UCSD-AML1 (cell line): ENCODE measurements at regions not wholly inside any gene's neighbourhood (a gene's known extent, or its start where the extent isn't known, plus 50 kb on each side); places are given as distances from the start of the nearest gene placed in this dataset.

ENCODE experiments used
- DNase-seq: peaks from one replicate; lab custom pipeline; 2025; ENCODE audit not compliant: unreplicated experiment; lab: John Stamatoyannopoulos, UW

DNA sequence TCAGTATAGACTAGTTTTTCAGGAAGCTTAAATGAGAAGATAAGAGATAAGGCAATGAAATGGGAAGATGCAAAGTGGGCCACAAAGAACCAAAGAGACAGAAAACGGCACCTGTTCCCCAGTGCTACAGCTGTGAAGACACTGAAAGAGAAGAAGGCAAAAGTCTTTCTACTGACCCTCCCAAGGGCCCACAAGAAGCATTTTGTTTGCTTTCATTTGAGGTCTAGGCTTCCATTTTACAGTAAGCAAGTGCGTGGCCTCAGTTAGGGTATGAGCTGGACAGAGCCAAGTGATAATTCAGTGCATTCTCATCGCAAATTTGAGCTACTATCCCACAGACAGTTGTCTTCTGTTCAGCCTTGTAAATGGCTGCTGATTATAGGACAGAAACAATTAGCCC is 53.4 kb upstream of the STK17B start:
- no peak for DNase-seq

DNA sequence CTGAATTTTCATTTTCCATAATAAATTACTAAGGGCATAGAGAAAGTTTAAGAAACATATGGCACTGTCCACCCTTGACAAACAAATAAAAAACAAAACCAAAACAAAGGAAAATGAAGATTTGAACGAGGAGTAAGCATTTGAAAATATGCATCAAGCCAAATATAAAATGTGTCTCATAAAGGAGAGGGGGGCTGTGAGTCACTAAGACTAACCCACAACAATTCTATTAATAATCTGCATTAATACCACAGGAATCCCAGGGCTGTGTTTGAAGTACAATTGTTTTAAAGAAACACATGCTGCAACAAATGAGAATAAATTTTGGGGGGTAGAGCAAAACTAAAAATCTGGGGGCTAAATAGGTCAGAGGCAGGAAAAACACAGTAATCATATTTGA is 53.8 kb upstream of the STK17B start:
- no peak for DNase-seq

DNA sequence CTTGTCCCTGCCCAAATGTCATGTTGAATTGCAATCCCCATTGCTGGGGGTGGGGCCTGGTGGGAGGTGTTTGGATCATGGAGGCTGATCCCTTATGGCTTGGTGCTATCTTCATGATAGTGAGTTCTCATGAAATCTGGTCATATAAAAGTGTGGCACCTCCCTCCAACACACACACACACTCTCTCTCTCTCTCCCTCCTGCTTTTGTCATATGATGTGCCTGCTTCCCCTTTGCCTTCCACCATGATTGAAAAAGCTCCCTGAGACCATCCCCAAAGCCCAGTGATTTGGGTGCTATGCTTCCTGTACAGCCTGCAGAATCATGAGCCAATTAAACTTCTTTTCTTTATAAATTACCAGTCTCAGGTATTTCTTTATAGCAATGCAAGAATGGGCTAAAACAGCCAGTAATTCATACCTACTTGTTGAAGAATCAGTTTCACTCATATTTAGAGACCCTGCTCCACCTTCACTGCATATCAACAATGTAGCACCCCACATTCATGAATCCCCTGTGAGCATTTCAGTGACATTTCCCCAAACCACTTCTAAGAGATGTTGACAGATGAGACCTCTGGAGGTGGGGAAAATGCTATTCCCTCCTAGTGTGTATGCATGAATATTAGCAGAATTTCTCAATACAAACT is 54.8 kb upstream of the STK17B start:
- DNase-seq = no peak

DNA sequence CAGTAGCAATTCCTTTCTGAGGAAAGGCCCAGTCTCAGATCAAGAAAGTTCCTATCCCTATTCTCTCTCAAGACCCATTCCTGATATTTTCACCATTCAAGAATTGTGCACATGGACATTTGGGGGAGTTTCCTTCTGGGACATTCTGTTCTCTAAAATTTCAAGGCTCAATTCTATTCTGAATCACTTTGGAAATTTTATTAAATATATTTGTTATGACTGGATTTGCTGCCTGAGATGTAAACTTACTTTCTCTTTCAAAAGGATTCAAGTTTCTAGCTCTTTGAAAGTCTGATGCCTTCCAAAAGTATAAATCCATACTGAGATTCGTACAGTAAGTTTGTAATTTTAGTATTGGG is 55.3 kb upstream of the STK17B start:
- DNase-seq = no peak

DNA sequence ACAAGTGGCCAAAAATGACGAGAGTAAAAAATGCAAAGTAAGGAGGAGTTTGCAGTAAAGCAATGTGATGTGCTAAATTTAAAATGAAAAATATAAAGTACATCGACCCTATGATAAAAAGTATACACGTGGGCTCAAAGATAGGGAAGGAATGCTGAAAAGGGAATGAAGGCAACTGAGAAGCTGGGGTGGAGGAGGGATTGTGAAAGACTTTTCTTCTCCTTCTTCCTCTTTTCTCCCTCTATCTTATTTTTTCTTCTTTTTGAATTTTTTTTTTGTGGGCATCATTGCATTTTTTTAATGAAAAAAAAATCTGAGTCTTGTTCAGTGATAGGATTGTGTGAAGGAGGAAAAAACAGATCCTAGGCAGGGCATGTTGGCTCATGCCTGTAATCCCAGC is 57.6 kb upstream of the STK17B start:
- no peak for DNase-seq

DNA sequence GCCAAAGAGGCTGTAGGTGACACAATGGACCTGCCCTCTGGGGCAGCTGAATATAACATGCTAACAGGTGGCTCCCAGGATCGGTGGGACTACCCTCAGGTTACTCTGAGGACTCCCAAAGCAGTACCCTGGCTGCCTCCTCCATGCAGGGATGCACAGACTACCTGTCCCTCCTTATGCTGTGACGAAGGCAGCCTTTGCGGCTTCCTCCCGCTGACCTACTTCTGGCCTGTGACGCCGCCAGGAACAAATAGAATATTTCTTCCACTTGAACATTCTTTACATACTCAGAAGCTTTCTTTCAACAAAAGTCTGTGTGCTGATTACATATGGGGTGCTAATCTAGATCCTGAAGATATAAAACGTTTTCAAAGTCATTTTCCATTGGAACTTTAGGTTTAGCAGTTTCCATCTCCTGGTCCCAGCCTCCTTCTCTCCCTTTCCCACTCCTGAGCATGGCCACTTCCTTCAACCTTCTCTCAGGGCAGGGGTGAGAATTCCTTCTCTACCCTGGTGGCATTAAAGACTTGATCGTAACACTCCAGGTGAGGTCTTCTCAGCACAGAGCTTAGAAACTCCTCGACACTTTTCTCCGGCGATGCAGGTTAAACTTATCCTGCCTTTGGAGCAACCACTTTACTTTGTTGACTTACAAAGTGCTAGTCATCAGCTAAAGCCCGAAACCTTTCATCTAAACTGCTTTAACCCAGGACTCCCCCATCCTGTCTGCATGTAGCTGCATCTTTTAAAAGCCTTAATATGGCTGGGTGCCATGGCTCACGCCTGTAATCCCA is 58.9 kb upstream of the STK17B start:
- no peak for DNase-seq

DNA sequence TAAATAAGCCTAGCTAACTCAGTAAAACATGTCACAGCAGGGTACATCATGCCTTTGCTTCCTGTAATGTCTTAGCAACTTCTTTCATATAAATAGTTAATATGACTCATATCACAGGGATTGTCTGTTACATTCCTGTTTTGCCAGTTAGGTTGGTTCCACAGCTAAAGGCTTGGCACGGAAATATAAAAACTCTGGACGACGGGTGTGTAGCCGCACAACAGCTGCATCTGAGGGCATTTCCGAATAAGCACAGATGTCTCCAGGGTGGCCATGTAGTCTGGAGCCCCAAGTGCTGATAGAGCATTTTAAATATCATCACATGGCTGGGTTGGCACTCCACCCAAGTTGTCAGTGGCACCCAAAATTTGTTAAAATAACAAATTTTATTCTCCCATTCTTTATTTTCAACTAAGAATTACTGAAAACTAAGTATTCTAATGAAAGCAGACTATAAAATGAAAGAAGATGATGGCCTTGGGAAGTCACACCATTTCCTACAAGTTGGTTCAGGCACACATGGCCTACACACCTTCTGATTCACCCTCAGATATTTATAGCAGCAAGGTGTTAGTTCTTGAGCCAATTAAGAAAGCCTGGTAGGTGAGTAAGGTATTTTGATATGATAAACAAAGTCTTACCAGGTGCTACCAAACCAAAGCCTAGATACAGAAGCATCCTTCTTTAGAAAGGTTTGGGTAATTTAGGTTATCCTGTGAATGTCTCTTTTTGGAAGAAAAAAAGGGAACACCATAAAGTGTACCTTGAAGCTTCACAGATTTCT is 61.8 kb upstream of the STK17B start:
- no peak for DNase-seq

DNA sequence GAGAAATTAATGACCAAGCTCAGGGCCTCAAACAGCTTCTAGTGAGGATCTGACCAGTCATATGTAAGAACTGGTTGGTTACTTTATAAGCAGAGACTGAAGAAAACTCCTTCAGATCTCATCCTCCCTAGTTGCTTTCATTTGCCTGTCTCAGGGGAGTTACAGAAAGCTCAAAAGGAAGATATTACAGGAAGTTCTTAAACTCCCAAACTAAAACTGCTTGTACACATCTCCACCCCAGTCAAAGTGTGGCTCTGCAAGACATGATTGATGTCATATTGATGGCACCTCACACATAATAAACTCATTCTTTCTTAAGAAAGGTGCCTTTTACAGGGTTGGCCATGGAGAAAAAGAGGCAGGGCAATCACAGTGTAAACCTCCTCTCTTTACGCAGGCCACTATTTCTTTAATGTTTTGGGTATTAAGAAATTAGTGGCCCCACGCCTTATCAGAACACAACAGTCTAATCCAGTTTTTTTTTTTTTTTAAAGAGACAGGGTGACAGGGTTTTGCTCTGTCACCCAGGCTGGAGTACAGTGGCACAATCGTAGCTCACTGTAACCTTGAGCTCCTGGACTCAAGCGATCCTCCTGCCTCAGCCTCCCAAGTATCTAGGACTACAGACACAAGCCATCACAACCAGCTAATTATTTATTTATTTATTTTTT is 62.6 kb upstream of the STK17B start:
- no peak for DNase-seq

DNA sequence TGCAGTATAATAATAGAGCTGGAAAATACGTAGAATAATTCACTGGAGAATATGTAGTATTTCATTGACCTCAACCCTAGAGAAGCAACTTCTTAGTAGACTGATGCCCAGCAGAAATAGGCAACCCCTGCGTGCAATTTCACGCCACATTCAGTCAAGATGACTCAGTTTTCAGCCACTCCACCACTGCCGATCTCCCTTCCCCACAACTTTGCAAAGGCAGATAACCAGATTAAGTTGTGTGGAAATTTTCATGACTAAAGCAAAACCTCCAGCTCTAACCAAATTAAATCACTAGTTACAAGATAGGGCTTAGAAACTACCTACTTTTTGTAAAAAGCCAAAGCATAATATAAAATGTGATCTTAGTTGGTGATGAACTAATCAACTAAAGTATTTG is 63.3 kb upstream of the STK17B start:
- peak; percentile 19 for DNase-seq

DNA sequence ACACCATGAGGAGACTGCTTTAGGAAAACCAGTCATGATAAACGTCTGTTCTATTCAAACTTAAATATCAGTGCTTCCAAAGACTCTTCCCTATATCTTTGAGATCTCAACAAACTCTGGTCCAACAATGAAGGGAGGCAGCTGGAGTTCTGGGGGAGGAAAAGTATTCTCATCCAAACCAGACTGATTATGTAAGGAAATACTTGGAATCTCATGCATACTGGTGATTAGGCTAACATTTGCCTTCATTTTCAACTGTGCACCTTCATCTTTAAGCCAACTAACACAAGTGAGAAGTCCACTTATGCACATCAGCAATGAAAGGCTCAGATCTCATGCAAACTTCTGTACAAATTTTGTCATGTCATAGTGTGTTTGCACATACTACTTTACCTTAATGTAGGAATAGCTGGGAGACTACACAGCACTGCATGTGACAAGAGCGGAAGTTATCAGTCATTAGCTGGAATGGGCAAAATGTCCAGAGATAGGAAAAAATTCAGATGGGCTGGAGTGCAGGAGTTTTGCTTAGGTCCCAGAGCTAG is 67.5 kb upstream of the STK17B start:
- DNase-seq = no peak

DNA sequence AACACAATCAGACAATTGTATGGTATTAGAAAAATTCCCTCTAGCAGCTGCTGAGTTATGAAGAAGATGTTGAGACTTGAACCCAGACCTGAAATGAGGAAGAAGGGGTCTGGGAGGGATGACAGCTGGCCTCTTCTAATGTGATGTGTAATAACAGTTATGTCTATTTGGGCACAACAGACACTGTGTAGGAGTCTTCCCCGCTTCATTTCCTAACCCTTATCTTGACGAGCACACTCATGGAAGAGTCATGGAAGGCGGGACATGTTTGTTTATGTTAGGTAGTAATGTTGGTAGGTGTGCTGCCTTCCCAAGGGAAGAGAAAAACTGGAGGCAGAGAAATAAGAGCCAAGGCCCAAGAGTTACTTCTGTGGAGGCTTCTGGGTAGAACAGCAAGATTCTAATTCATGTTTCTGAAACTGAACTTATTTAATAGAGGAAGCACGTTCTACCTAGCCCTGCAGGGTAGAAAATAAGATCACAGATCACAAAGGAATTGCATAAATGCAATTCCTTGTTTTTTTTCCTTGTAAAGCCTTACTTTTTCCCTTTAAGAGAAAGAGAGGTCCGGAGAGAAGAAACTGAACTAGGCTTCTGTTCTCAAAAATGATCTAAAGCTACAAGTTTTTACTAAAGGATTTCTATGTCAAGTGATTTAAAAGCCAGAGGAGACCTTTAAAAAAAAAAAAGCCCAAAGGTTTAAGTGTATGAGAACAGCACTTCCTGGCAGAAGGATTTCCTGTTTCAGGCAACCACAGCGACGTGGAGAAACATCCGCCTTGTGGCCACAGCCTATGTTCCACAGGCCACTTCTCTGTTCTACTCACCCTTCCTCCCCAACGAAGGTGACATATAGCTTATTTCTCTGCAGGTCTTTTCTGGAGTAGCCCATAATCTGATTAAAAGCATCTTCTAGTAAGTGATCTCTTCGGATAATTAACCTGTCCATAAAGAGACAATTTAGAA is 68.5 kb upstream of the STK17B start:
- peak; percentile 82 for DNase-seq

DNA sequence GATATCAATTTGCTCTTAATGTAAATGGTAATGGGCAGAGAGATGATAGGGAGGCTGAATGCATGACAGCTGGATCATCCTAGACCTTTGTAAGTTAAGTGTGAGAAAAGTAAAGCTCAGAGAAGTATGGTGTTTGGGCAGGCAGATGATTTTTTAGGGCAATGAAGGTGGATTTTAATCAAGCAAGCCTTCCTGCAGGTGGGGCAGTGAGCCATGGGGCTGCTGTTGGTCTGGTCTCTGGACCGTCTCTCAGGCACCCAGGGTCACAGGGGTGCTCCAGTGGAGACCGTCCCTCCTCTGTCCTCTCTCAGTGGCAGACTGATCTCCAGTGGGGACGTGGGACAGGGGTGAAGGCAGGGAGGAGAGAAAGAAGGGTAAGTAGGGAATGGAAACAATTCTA is 69.8 kb upstream of the STK17B start:
- DNase-seq = no peak

DNA sequence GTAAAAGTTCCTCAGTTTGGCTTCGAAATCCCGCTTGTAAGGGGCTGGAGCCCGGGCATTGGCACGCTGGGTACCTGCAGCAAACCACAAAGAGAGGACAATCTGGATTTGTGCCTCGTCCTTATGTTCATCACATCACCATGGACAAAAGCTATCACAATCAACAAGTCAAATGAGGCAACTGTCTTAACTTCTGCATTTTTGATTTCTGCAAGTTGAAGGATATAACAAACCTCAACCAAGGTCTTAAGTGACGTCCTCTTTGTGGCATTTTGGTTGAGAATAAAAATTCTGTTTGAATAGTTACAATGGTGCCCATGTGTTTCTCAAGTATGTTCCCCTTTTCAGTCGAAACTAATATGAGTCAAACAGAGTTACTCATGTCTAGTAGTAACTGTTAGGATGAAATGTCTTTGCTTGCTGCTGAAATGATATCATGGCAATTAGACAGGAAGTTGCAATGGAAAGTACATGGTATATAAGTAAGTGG is 70.8 kb upstream of the STK17B start:
- peak; percentile 63 for DNase-seq

DNA sequence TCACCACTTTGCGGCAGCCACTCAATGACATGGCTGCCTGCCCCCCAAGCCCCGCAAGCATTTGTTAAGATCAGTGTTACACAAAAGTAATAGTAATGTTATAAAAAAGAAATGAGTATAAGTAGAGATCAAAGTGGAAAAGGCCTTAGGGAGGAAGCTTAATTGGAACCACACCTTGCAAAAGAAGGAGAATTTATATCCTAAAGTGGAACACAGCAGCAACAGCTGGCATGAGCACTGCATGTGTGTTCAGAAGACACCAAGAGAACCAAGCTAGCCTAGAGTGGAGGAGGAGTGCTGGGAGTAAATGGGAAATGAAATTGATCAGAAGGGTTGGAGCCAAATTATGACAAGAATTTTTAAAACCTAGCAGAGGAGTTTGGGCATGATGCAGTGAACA is 73.1 kb upstream of the STK17B start:
- DNase-seq = no peak

DNA sequence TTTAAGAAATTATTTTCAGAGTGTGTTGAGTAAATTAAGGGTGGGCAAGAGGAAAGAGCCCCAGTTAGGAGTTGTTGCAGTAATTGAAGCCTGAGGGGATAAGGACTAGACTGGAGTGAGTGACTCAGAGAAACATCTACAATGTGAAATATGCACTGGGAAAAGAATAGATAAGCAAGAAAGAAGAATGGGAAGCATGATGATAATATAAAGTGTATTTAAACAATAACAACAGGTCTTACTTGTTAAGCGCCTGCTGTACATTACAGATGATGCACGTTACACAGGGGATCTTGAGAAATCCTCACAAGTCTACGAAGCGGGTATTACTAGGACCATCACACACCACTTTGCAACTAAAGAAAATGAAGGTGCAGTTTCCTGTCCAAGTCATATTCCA is 73.6 kb upstream of the STK17B start:
- DNase-seq = no peak

DNA sequence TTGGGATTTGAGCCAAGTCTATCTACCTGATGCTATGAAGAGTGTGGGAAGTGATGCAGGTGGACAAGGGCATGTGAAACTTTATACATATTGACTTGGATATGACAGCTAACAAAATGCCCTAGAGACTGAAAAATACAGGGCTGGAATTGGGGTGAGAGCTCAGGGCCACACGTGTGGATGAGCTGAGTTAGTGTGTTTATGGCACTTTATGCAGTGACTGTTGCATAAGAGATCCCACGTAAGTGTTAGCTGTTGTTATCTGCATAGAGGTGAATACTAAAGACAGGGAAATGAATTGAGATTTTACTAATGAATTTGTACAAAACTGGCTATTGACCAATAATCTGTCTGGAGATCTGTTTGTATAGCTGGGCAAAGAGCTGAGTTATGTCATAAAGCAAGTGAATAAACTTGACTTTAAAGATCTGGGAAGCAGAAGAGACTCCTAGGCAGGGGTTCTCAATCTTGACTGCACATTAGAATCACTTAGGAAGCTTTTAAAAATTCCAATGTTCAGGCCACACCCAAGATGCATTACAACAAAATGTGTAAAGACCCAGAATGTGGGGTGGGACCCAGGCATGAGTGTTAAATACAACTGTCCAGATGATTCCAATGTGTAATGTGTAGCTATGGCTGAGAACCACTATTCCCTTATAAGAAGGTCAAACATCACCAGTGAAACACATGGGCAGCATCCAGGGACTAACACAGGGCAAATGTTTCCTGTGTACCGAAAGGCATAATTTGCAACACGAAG is 74.2 kb upstream of the STK17B start:
- no peak for DNase-seq

DNA sequence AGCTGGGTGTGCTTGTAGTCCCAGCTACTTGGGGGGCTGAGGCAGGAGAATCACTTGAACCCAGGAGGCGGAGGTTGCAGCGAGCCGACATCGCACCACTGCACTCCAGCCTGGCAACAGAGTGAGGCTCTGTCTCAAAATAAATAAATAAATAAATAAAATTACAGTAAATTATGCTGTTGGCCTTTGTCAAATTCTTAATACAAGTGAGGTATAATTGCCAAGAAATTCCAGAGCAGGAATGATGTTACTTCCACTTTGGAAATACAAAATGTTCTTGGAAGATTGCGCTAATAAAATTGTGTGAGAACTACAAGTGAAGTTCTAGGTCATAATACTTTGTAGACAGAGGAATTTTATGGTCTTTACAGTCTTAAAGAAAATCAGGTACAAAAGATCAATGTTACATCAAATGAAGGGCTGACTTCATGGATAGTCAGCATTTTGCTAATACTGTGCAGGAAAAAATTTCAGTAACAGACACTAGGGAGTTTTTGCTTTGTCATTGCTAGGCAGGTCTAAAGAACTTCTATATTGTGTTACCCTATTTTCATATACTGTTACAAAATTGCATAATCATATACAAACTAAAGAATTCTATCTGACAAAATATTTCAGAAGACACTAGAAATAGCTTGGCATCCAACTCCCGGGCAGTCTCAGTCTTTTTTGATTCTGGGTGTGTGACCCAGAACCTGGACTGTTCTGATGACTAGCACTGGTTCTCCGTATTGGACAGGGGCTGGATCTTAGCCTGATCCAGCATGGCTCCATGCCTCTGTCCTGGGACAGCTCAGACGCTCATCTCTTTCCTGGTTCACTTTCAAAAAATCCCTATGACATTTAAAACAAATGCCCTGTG is 76.0 kb upstream of the STK17B start:
- no peak for DNase-seq

DNA sequence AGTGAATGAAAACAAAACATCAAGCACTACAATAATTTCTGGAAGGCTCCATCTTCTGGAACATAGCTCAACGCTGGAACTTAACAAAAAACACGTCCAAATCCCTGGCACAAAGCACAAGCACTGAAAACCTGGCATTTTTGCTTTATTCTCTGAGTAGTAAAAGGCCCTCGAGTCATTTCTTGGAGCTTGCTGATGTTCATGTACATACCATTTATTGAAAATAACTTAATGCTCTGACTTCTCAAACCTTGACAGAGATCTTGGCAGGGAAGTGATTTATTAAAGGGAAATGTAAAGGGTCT is 76.5 kb upstream of the STK17B start:
- no peak for DNase-seq
